ENCODE measurements at regions not wholly inside any gene's neighbourhood (a gene's known extent, or its start where the extent isn't known, plus 50 kb on each side); places are given as distances from the start of the nearest gene placed in this dataset.

- Mint-ChIP-seq H3K4me3 (no peak overlapping the region), H3K9me3 (peaks cover 2% of the 10 kb centered on the region), H3K36me3 (no peaks in the 10 kb centered on the region), H3K27me3 (peaks cover 1% of the 10 kb centered on the region), H3K4me1 (no peaks in the 10 kb centered on the region), H3K27ac (no peak overlapping the region)
- DNase-seq (ENCODE audit: low spot score in 2 of 2) (no peak), ATAC-seq (ENCODE audit: low read depth) (no peak)
These were observed 239.8 kb downstream of the IRX2 start for GRCh38 chr5:2511706-2512105.

DNA sequence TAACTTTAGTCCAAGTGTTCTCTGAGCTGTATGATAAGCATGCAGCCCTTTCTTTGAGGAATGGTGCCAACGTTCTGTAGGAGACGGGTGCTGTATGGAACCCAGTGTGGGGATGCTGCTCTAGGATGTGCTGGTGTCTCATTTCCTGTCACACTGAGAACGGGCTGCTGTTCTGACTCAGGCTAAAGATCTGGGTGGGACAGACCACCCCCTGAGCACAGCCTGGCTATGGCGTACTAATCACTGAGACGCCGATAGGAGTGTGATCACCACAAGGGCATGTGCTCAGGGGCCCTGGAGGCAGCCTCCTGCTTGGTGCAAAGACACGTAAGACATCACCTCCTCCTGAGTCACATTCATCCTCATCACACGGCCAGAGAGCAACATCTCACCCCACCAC is 240.4 kb downstream of the IRX2 start:
- no peak for ATAC-seq (ENCODE audit: low read depth)
- DNase-seq (ENCODE audit: low spot score in 2 of 2) = no peak
- H3K4me3 Mint-ChIP-seq = no peak overlapping the region
- H3K36me3 Mint-ChIP-seq = no peaks in the 10 kb centered on the region
- no peaks in the 10 kb centered on the region for H3K4me1 Mint-ChIP-seq
- peaks cover 2% of the 10 kb centered on the region for H3K9me3 Mint-ChIP-seq
- H3K27me3 Mint-ChIP-seq = peaks cover 1% of the 10 kb centered on the region
- no peak overlapping the region for H3K27ac Mint-ChIP-seq

- peaks cover 2% of the 10 kb centered on the region for H3K9me3 Mint-ChIP-seq
- H3K36me3 Mint-ChIP-seq = no peaks in the 10 kb centered on the region
- no peak for DNase-seq (ENCODE audit: low spot score in 2 of 2)
- no peaks in the 10 kb centered on the region for H3K4me1 Mint-ChIP-seq
- ATAC-seq (ENCODE audit: low read depth) = no peak
- no peak overlapping the region for H3K27ac Mint-ChIP-seq
- peaks cover 1% of the 10 kb centered on the region for H3K27me3 Mint-ChIP-seq
- H3K4me3 Mint-ChIP-seq = no peak overlapping the region
These were observed 241.9 kb downstream of the IRX2 start for GRCh38 chr5:2509527-2509926.

GRCh38 chr5:2508514-2508913 is 243.0 kb downstream of the IRX2 start:
- ATAC-seq (ENCODE audit: low read depth) (no peak), DNase-seq (ENCODE audit: low spot score in 2 of 2) (no peak)
- H3K27ac Mint-ChIP-seq = no peak overlapping the region
- no peak overlapping the region for H3K4me3 Mint-ChIP-seq
- H3K27me3 Mint-ChIP-seq = peaks cover 1% of the 10 kb centered on the region
- no peaks in the 10 kb centered on the region for H3K36me3 Mint-ChIP-seq
- H3K9me3 Mint-ChIP-seq = peaks cover 2% of the 10 kb centered on the region
- no peaks in the 10 kb centered on the region for H3K4me1 Mint-ChIP-seq

DNA sequence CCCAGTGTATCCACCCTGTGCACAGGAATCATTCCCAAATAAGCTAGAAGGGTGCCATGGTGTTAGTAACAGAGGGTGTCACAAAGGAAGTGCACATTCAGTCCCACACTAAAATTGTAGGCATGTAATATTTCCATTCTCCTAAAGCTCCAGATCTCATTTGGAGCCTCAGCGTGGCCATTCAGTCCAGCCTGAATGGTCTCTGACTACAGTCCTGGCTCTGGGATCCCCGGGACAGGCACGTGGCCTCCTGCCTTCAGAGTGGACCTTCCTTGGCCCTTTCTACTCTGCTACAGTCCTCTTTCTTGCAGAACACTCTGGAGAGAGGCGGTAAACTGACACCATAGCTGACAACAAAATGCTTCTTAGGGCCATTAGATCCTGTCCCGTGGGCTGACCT is 243.9 kb downstream of the IRX2 start:
- peaks cover 2% of the 10 kb centered on the region for H3K9me3 Mint-ChIP-seq

DNA sequence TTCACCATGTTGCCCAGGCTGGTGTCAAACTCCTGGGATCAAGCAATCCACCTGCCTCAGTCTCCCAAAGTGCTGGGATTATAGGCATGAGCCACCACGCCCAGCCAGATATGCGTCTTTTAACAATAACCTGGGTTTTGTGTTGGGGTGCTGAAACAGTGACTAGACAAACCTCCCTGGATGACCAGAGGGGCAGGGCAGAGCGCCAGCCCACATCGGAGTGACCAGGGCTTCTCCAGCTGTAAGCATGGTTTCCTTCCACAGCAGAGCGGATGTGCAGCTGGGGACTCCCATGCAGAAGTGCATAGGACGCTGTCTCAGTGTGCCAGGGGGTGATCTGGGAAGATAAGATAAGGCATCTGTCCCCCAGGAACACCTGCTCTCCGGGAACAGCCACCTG is 244.9 kb downstream of the IRX2 start:
- DNase-seq (ENCODE audit: low spot score in 2 of 2) (no peak), ATAC-seq (ENCODE audit: low read depth) (no peak)
- H3K36me3 Mint-ChIP-seq = no peaks in the 10 kb centered on the region
- H3K9me3 Mint-ChIP-seq = peaks cover 2% of the 10 kb centered on the region
- peaks cover 1% of the 10 kb centered on the region for H3K27me3 Mint-ChIP-seq
- H3K4me3 Mint-ChIP-seq = no peak overlapping the region
- H3K4me1 Mint-ChIP-seq = no peaks in the 10 kb centered on the region
- no peak overlapping the region for H3K27ac Mint-ChIP-seq

More for the DNA sequence above, 243.9 kb downstream of the IRX2 start:
- H3K36me3 Mint-ChIP-seq = no peaks in the 10 kb centered on the region
- ATAC-seq (ENCODE audit: low read depth) (no peak), DNase-seq (ENCODE audit: low spot score in 2 of 2) (no peak)
- no peaks in the 10 kb centered on the region for H3K4me1 Mint-ChIP-seq
- no peak overlapping the region for H3K4me3 Mint-ChIP-seq
- H3K27me3 Mint-ChIP-seq = peaks cover 1% of the 10 kb centered on the region
- H3K27ac Mint-ChIP-seq = no peak overlapping the region

DNA sequence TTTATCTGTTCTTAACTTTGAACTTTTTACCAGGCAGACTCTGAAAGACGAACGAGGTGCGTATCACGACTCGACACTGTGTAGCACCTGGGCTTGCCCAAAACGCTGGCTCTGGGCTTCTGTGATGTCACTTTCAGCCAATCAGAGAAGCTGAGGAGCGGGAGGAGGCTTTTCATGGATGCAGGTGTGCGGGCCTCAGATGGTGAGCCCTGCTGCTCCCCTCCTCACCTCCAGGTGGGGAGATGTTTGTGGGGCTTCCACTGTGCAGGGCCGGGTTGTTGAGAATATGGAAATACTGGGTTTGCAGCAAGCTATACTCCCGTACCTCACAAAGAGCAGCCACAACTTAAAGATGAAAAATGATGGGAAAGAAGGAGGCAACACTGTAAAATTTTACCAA is 246.3 kb downstream of the IRX2 start:
- Mint-ChIP-seq H3K36me3 (no peaks in the 10 kb centered on the region), H3K27me3 (peaks cover 1% of the 10 kb centered on the region), H3K4me3 (no peak overlapping the region), H3K9me3 (peaks cover 2% of the 10 kb centered on the region), H3K27ac (no peak overlapping the region), H3K4me1 (no peaks in the 10 kb centered on the region)
- ATAC-seq (ENCODE audit: low read depth) (no peak), DNase-seq (ENCODE audit: low spot score in 2 of 2) (no peak)

DNA sequence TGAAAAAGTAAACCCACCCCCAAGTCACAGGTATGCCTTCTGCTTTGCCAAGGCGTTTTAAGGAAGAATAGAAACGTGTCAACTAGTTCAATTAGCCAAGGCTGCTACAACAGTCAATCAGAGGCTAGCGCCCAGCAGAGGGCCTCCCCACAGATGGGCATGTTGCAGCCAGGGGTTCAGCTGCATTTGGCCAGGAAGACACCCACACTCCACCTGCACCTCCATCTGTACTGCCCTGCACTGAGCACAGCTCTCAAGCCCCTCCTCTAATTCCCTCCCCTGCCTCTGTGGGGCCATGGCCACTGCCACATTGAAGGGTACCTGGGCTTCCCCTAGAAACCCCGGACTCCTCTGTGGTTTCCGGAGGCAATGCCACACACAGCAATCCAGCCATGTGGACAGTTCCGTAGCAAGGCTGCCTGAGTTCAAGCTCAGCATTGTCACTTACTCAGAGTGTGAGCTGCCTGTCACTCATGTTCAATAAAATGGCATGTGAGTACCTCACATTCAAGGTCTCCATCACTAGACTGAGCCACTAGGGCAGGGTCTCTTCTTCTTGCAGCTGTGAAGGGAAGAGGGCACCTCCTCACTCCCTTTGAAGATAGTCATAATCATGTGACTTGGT is 248.4 kb downstream of the IRX2 start:
- no peaks in the 10 kb centered on the region for H3K4me1 Mint-ChIP-seq
- no peaks in the 10 kb centered on the region for H3K36me3 Mint-ChIP-seq
- no peaks in the 10 kb centered on the region for H3K27me3 Mint-ChIP-seq
- ATAC-seq (ENCODE audit: low read depth) (no peak), DNase-seq (ENCODE audit: low spot score in 2 of 2) (no peak)
- H3K9me3 Mint-ChIP-seq = peaks cover 2% of the 10 kb centered on the region
- no peak overlapping the region for H3K4me3 Mint-ChIP-seq
- H3K27ac Mint-ChIP-seq = no peak overlapping the region

DNA sequence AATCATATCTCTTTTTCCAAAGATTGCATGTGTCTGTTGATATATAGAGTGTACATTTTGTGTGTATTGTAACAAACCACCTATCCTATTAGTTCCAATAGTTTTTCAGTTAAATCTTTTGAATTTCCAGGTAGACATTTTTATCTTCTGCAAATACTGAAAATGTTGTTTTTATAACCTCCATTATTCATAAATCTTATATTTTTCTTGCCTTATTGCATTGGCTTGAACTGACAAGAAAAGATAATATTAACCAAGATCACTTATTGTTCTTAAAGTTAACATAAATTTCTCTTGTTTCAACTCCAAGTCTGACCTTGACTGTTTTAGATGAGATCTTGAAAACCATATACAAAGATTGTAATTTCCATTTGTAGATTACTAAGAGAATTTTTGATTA is 251.6 kb downstream of the IRX2 start:
- DNase-seq (ENCODE audit: low spot score in 2 of 2) (no peak), ATAC-seq (ENCODE audit: low read depth) (no peak)
- Mint-ChIP-seq H3K4me1 (no peaks in the 10 kb centered on the region), H3K27ac (no peak overlapping the region), H3K4me3 (no peak overlapping the region), H3K36me3 (no peaks in the 10 kb centered on the region), H3K27me3 (peaks cover 2% of the 10 kb centered on the region), H3K9me3 (peaks cover 3% of the 10 kb centered on the region)

DNA sequence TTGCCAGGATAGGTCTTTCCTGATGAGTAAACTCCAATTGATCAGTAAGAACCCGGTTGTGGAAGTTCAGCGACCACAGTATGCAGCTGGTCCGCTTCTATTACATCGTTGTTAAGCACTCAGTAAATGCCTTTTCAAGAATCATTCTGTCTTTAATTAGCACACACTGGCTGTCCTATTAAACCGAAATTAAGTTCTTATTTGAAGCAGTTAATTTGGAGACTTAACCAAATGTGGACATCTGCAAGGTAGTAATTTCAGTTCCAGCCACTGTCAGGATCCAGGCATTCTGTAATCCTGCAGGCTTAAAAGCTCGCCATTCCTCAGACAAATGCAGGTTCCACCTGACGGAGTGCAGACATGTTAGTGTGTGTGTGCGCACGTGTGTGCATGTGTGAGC is 254.6 kb downstream of the IRX2 start:
- Mint-ChIP-seq H3K27me3 (peaks cover 2% of the 10 kb centered on the region), H3K9me3 (peaks cover 3% of the 10 kb centered on the region), H3K4me3 (no peak overlapping the region), H3K36me3 (no peaks in the 10 kb centered on the region), H3K4me1 (no peaks in the 10 kb centered on the region), H3K27ac (no peak overlapping the region)
- DNase-seq (ENCODE audit: low spot score in 2 of 2) (no peak), ATAC-seq (ENCODE audit: low read depth) (no peak)

DNA sequence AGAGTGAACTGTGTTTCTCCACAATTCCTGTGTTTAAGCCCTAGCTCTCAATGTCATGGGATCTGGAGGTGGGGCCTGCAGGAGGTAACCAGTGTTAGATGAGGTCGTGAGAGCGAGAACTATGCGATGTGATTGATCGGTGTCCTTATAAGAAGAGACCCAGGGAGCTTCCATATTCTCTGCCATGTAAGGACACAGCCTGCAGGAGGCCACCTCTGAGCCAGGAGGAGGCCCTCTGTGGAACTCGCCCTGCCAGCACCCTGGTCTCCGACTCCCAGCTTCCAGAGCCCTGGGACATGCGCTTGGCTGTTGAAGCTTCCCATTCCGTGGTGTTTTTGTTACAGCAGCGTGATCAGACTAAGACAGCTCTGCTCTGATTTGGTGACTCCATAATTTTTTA is 255.4 kb downstream of the IRX2 start:
- Mint-ChIP-seq H3K9me3 (peaks cover 3% of the 10 kb centered on the region), H3K27me3 (peaks cover 2% of the 10 kb centered on the region)

GRCh38 chr5:2493356-2493755 is 258.1 kb downstream of the IRX2 start:
- Mint-ChIP-seq H3K27me3 (peaks cover 2% of the 10 kb centered on the region), H3K4me1 (no peaks in the 10 kb centered on the region), H3K27ac (no peak overlapping the region), H3K9me3 (peaks cover 2% of the 10 kb centered on the region), H3K4me3 (no peak overlapping the region), H3K36me3 (no peaks in the 10 kb centered on the region)
- ATAC-seq (ENCODE audit: low read depth) = no peak
- DNase-seq (ENCODE audit: low spot score in 2 of 2) = no peak

More for the DNA sequence above, 255.4 kb downstream of the IRX2 start:
- Mint-ChIP-seq H3K4me3 (no peak overlapping the region), H3K27ac (no peak overlapping the region), H3K4me1 (no peaks in the 10 kb centered on the region), H3K36me3 (no peaks in the 10 kb centered on the region)
- DNase-seq (ENCODE audit: low spot score in 2 of 2) (no peak), ATAC-seq (ENCODE audit: low read depth) (no peak)

- no peaks in the 10 kb centered on the region for H3K9me3 Mint-ChIP-seq
- DNase-seq (ENCODE audit: low spot score in 2 of 2) = no peak
- H3K36me3 Mint-ChIP-seq = no peaks in the 10 kb centered on the region
- H3K27ac Mint-ChIP-seq = no peak overlapping the region
- H3K4me1 Mint-ChIP-seq = no peaks in the 10 kb centered on the region
- peaks cover 2% of the 10 kb centered on the region for H3K27me3 Mint-ChIP-seq
- H3K4me3 Mint-ChIP-seq = no peak overlapping the region
- ATAC-seq (ENCODE audit: low read depth) = no peak
These were observed 259.0 kb downstream of the IRX2 start for GRCh38 chr5:2492476-2492875.

DNA sequence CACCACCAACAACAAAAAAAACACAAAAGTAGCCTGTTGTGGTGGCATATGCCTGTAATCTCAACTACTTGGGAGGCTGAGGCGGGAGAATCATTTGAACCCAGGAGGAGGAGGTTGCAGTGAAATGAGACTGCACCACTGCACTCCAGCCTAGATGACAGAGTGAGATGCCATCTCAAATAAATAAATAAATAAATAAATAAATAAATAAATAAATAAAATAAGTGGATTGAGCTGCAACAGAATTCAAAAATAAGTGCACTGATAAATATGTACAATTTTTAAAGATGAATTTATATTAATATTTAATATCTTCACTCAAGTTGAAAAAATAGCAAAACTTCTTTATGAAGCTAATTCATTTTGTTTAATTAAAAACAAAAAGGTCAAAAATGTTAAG is 259.6 kb downstream of the IRX2 start:
- Mint-ChIP-seq H3K9me3 (peaks cover 2% of the 10 kb centered on the region), H3K4me3 (no peak overlapping the region), H3K36me3 (no peaks in the 10 kb centered on the region), H3K27ac (no peak overlapping the region), H3K27me3 (peaks cover 2% of the 10 kb centered on the region), H3K4me1 (no peaks in the 10 kb centered on the region)
- ATAC-seq (ENCODE audit: low read depth) (no peak), DNase-seq (ENCODE audit: low spot score in 2 of 2) (no peak)

GRCh38 chr5:2489306-2489705 is 262.2 kb downstream of the IRX2 start:
- ATAC-seq (ENCODE audit: low read depth) = no peak
- no peak overlapping the region for H3K27ac Mint-ChIP-seq

More at GRCh38 chr5:2489306-2489705, 262.2 kb downstream of the IRX2 start:
- Mint-ChIP-seq H3K4me1 (no peaks in the 10 kb centered on the region), H3K4me3 (no peak overlapping the region), H3K9me3 (peaks cover 4% of the 10 kb centered on the region), H3K27me3 (no peaks in the 10 kb centered on the region), H3K36me3 (no peaks in the 10 kb centered on the region)
- no peak for DNase-seq (ENCODE audit: low spot score in 2 of 2)

Measured in memory B cell (primary cell).